KMS-11 (cell line): ENCODE measurements at regions not wholly inside any gene's neighbourhood (a gene's known extent, or its start where the extent isn't known, plus 50 kb on each side); places are given as distances from the start of the nearest gene placed in this dataset.
"Not testable (repeated sequence)": the region's sequence is repeated elsewhere in the genome, so short reads cannot be mapped to it uniquely, and the experiment has no call there.

Experiments used
- H2AFZ ChIP-seq: fragments of 200-600 bp; sonication (generic); 2 replicates; pipeline ENCODE4 v1.6.1; 2016; ENCODE audit warnings: antibody characterized with exemption, mixed run types, low read depth
- H3K27ac ChIP-seq: fragments of 200-600 bp; sonication (generic); 2 replicates; pipeline ENCODE4 v1.6.1; 2016; ENCODE audit warnings: mild to moderate bottlenecking, mixed run types
- H3K27me3 ChIP-seq: fragments of 200-600 bp; sonication (generic); 2 replicates; pipeline ENCODE4 v1.6.1; 2017; ENCODE audit warnings: mild to moderate bottlenecking, low read depth, mixed run types, moderate library complexity; ENCODE audit not compliant: insufficient read depth
- H3K36me3 ChIP-seq: fragments of 200-600 bp; sonication (generic); 2 replicates; pipeline ENCODE4 v1.6.1; 2017; ENCODE audit warnings: mild to moderate bottlenecking, mixed run types; ENCODE audit not compliant: insufficient read depth
- H3K4me1 ChIP-seq: fragments of 200-600 bp; sonication (generic); 2 replicates; pipeline ENCODE4 v1.6.1; 2016; ENCODE audit warnings: mild to moderate bottlenecking, low read depth, mixed run types; ENCODE audit not compliant: poor library complexity, severe bottlenecking
- H3K4me2 ChIP-seq: fragments of 200-600 bp; sonication (generic); 2 replicates; pipeline ENCODE4 v1.7.0; 2016; ENCODE audit warnings: mild to moderate bottlenecking, mixed run types
- H3K4me3 ChIP-seq: fragments of 200-600 bp; sonication (generic); IDR thresholded peaks from 2 replicates; pipeline ENCODE4 v1.6.1; 2017; ENCODE audit warnings: low read depth, low read length, mixed read lengths; ENCODE audit not compliant: insufficient read depth
- H3K79me2 ChIP-seq: fragments of 200-600 bp; sonication (generic); 2 replicates; pipeline ENCODE4 v1.6.1; 2016; ENCODE audit warnings: low read depth, mixed run types; ENCODE audit not compliant: insufficient read depth
- H3K9ac ChIP-seq: fragments of 200-600 bp; sonication (generic); 2 replicates; pipeline ENCODE4 v1.6.1; 2016; ENCODE audit warnings: mild to moderate bottlenecking, mixed run types
- H4K20me1 ChIP-seq: fragments of 200-600 bp; sonication (generic); 2 replicates; pipeline ENCODE4 v1.6.1; 2016; ENCODE audit warnings: mild to moderate bottlenecking, mixed run types; ENCODE audit not compliant: insufficient read depth
- CTCF ChIP-seq: fragments of 200-600 bp; sonication (generic); conservative IDR thresholded peaks from 2 replicates; pipeline ENCODE4 v1.6.1; 2017; ENCODE audit warnings: low read depth, mild to moderate bottlenecking, antibody characterized with exemption, low read length, moderate library complexity, mixed read lengths

GRCh38 chr21:20207335-20207734 lies 790.9 kb upstream of the NCAM2 start:
- no peak overlapping the region for H2AFZ ChIP-seq
- no peaks in the 10 kb centered on the region for H3K4me1 ChIP-seq
- H3K36me3 ChIP-seq = no peaks in the 10 kb centered on the region
- H3K27me3 ChIP-seq = no peaks in the 10 kb centered on the region
- no peak for TF ChIP-seq CTCF
- H3K27ac ChIP-seq = no peak overlapping the region
- no peak overlapping the region for H3K4me3 ChIP-seq
- H3K79me2 ChIP-seq = no peaks in the 10 kb centered on the region
- H3K4me2 ChIP-seq = no peak overlapping the region
- no peaks in the 10 kb centered on the region for H4K20me1 ChIP-seq
- H3K9ac ChIP-seq = no peak overlapping the region

- Histone ChIP-seq H3K36me3 (no peaks in the 10 kb centered on the region), H3K27ac (no peak overlapping the region), H4K20me1 (no peaks in the 10 kb centered on the region), H3K4me3 (no peak overlapping the region), H3K4me1 (no peaks in the 10 kb centered on the region), H3K27me3 (no peaks in the 10 kb centered on the region), H2AFZ (no peak overlapping the region), H3K79me2 (no peaks in the 10 kb centered on the region), H3K4me2 (no peak overlapping the region), H3K9ac (no peak overlapping the region)
- TF ChIP-seq CTCF = no peak
Measured at GRCh38 chr21:20215959-20216358, 782.2 kb upstream of the NCAM2 start.

- TF ChIP-seq CTCF = no peak
- H3K4me1 ChIP-seq = no peaks in the 10 kb centered on the region
- no peak overlapping the region for H2AFZ ChIP-seq
- H3K36me3 ChIP-seq = no peaks in the 10 kb centered on the region
- H4K20me1 ChIP-seq = no peaks in the 10 kb centered on the region
- H3K4me2 ChIP-seq = no peak overlapping the region
- no peaks in the 10 kb centered on the region for H3K79me2 ChIP-seq
- H3K27me3 ChIP-seq = no peaks in the 10 kb centered on the region
- no peak overlapping the region for H3K4me3 ChIP-seq
- H3K9ac ChIP-seq = no peak overlapping the region
- no peak overlapping the region for H3K27ac ChIP-seq
Measured at GRCh38 chr21:20220586-20220985, 777.6 kb upstream of the NCAM2 start.

- H3K79me2 ChIP-seq, H3K4me2 ChIP-seq, H3K9ac ChIP-seq, H3K36me3 ChIP-seq, H3K4me1 ChIP-seq, H3K27me3 ChIP-seq, H2AFZ ChIP-seq, H4K20me1 ChIP-seq, H3K4me3 ChIP-seq, H3K27ac ChIP-seq: not testable (repeated sequence)
Measured at GRCh38 chr21:20221981-20222380, 776.2 kb upstream of the NCAM2 start.

GRCh38 chr21:20236649-20237048 lies 761.6 kb upstream of the NCAM2 start:
- not testable (repeated sequence) for H3K4me3 ChIP-seq, H3K9ac ChIP-seq, H3K79me2 ChIP-seq, H3K36me3 ChIP-seq, H3K27ac ChIP-seq, H3K27me3 ChIP-seq, H4K20me1 ChIP-seq
- Histone ChIP-seq H3K4me1 (peaks cover 32% of the 10 kb centered on the region), H2AFZ (peak overlapping the region; percentile 2; the same call in 1 of the 2 replicates), H3K4me2 (peak overlapping the region; percentile 26; the same call in 1 of the 2 replicates)
